ENCODE measurements at regions not wholly inside any gene's neighbourhood (a gene's known extent, or its start where the extent isn't known, plus 50 kb on each side); places are given as distances from the start of the nearest gene placed in this dataset.
A peak's percentile ranks its signal among the peaks of the same experiment; 100 is the strongest.

DNA sequence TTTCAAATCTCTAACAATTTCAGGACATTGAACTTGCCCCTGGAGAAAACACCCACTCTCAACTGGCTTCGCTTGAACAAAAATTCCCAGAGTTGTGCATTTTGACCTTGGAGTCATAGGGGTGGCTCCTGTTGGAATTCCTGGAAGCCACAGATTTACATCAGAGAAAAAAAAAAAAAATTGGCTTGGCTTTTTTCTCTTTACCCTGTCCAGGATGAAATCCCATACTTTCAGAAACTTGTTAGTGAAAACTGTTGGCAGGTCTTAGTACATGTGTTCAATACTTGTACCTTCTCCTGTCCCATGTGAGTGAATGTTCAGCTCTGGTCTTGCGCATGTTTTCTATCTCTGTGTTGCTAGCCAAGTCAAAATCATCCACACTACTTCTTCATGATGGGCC lies 228.8 kb downstream of the TGFB2 start:
- no peak overlapping the region for H2BK12ac ChIP-seq (ENCODE audit: low read length in 2 of 2)
- WGBS = 100% methylated on average over 1 of the region's 2 CpGs
- no peak overlapping the region for H3K4me3 ChIP-seq (ENCODE audit: insufficient read depth in 1 of 2, low read depth in 1 of 2, low read length in 2 of 2)
- H3K9ac ChIP-seq (ENCODE audit: low read length) = no peak overlapping the region
- no peak overlapping the region for H3K4ac ChIP-seq (ENCODE audit: low read depth in 1 of 2, low read length in 2 of 2)
- H3K4me2 ChIP-seq (ENCODE audit: low read length, poor library complexity, severe bottlenecking) = no peak overlapping the region
- H3K36me3 ChIP-seq (ENCODE audit: control insufficient read depth in 1 of 2, insufficient read depth in 2 of 2, low read depth in 1 of 2, low read length in 2 of 2) = no peaks in the 10 kb centered on the region
- no peak overlapping the region for H4K91ac ChIP-seq (ENCODE audit: low read length)
- no peak overlapping the region for H2BK120ac ChIP-seq (ENCODE audit: low read depth, low read length)
- no peak overlapping the region for H4K8ac ChIP-seq (ENCODE audit: low read length)
- H3K23ac ChIP-seq (ENCODE audit: low read length in 2 of 2) = no peak overlapping the region
- no peaks in the 10 kb centered on the region for H3K79me1 ChIP-seq (replicated peaks; ENCODE audit: low read length, poor library complexity, severe bottlenecking)
- H3K4me1 ChIP-seq (ENCODE audit: control insufficient read depth, insufficient read depth, low read depth, low read length) = no peaks in the 10 kb centered on the region
- H3K27me3 ChIP-seq (ENCODE audit: control insufficient read depth in 1 of 2, insufficient read depth in 1 of 2, low read length in 2 of 2) = no peaks in the 10 kb centered on the region
- no peak overlapping the region for H3K27ac ChIP-seq (ENCODE audit: low read length, poor library complexity, severe bottlenecking)
- H3K14ac ChIP-seq (ENCODE audit: low read length in 2 of 2) = no peak overlapping the region
- H3K9me3 ChIP-seq (ENCODE audit: control insufficient read depth, low read length) = peaks cover 7% of the 10 kb centered on the region
- H2BK5ac ChIP-seq (ENCODE audit: low read depth, low read length, poor library complexity, severe bottlenecking) = no peak overlapping the region
- H2AFZ ChIP-seq (ENCODE audit: low read depth, low read length) = no peak overlapping the region
- no peak overlapping the region for H3K18ac ChIP-seq (ENCODE audit: low read depth in 1 of 2, low read length in 2 of 2)
- H2AK5ac ChIP-seq (ENCODE audit: low read length, severe bottlenecking) = no peak overlapping the region
- no peak overlapping the region for H2BK15ac ChIP-seq (ENCODE audit: low read depth, poor library complexity, severe bottlenecking)
- DNase-seq = peak; percentile 57

DNA sequence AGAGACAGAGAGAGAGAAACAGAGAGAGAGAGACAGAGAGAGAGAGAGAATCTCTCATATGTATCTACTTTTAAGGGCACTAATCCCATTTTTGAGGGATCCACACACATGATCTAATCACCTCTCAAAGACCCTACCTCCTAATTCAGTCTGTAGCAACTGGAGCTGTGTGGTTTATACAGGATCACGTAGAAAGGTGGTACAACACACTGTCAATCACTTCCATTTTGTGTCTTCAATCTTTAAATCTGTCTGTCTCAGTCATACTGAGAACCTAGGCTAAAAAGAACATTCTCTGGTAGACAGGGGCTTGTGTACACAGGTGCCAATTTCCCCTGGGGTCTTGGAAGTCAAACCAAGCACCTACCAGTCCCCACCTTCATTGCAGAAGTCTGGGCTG lies 229.9 kb downstream of the TGFB2 start:
- Histone ChIP-seq H4K8ac (ENCODE audit: low read length) (no peak overlapping the region), H3K23ac (ENCODE audit: low read length in 2 of 2) (no peak overlapping the region), H3K9ac (ENCODE audit: low read length) (no peak overlapping the region), H3K18ac (ENCODE audit: low read depth in 1 of 2, low read length in 2 of 2) (no peak overlapping the region), H2AK5ac (ENCODE audit: low read length, severe bottlenecking) (no peak overlapping the region), H4K91ac (ENCODE audit: low read length) (no peak overlapping the region), H3K27me3 (ENCODE audit: control insufficient read depth in 1 of 2, insufficient read depth in 1 of 2, low read length in 2 of 2) (no peaks in the 10 kb centered on the region), H2BK15ac (ENCODE audit: low read depth, poor library complexity, severe bottlenecking) (no peak overlapping the region), H2BK5ac (ENCODE audit: low read depth, low read length, poor library complexity, severe bottlenecking) (no peak overlapping the region), H2BK120ac (ENCODE audit: low read depth, low read length) (no peak overlapping the region), H3K79me1 (replicated peaks; ENCODE audit: low read length, poor library complexity, severe bottlenecking) (no peaks in the 10 kb centered on the region), H3K4me1 (ENCODE audit: control insufficient read depth, insufficient read depth, low read depth, low read length) (no peaks in the 10 kb centered on the region), H3K36me3 (ENCODE audit: control insufficient read depth in 1 of 2, insufficient read depth in 2 of 2, low read depth in 1 of 2, low read length in 2 of 2) (no peaks in the 10 kb centered on the region), H3K9me3 (ENCODE audit: control insufficient read depth, low read length) (peaks cover 7% of the 10 kb centered on the region), H2AFZ (ENCODE audit: low read depth, low read length) (no peak overlapping the region), H3K4me3 (ENCODE audit: insufficient read depth in 1 of 2, low read depth in 1 of 2, low read length in 2 of 2) (no peak overlapping the region), H3K27ac (ENCODE audit: low read length, poor library complexity, severe bottlenecking) (no peak overlapping the region), H2BK12ac (ENCODE audit: low read length in 2 of 2) (no peak overlapping the region), H3K4ac (ENCODE audit: low read depth in 1 of 2, low read length in 2 of 2) (no peak overlapping the region), H3K14ac (ENCODE audit: low read length in 2 of 2) (no peak overlapping the region), H3K4me2 (ENCODE audit: low read length, poor library complexity, severe bottlenecking) (no peak overlapping the region)
- no peak for DNase-seq
- 100% methylated on average over 1 of the region's 1 CpG for WGBS

DNA sequence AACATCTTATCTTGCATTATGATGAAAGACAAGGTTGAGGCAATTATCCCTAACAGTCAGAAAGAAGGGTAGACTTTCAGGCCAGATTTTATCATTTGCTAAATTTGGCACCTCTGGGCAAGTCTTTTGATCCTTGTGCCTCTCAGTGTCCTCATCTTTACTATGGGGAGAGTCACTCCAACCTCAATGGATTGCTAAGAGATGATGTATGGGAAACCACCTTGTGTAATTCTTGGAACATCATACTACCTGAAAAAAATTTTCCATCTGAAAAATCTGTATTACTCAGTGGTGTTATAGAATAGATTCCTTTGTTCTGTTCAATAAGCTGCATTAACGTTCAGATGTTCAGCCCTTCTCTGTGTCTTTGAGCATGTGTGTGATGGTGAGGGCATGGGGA lies 230.7 kb downstream of the TGFB2 start:
- H3K27me3 ChIP-seq (ENCODE audit: control insufficient read depth in 1 of 2, insufficient read depth in 1 of 2, low read length in 2 of 2) = no peaks in the 10 kb centered on the region
- H2AK5ac ChIP-seq (ENCODE audit: low read length, severe bottlenecking) = no peak overlapping the region
- H2BK15ac ChIP-seq (ENCODE audit: low read depth, poor library complexity, severe bottlenecking) = no peak overlapping the region
- no peaks in the 10 kb centered on the region for H3K4me1 ChIP-seq (ENCODE audit: control insufficient read depth, insufficient read depth, low read depth, low read length)
- no peak overlapping the region for H2AFZ ChIP-seq (ENCODE audit: low read depth, low read length)
- H3K4ac ChIP-seq (ENCODE audit: low read depth in 1 of 2, low read length in 2 of 2) = no peak overlapping the region
- no peak overlapping the region for H3K14ac ChIP-seq (ENCODE audit: low read length in 2 of 2)
- no peak overlapping the region for H3K4me3 ChIP-seq (ENCODE audit: insufficient read depth in 1 of 2, low read depth in 1 of 2, low read length in 2 of 2)
- peaks cover 7% of the 10 kb centered on the region for H3K9me3 ChIP-seq (ENCODE audit: control insufficient read depth, low read length)
- no peak overlapping the region for H3K4me2 ChIP-seq (ENCODE audit: low read length, poor library complexity, severe bottlenecking)
- no peak overlapping the region for H2BK12ac ChIP-seq (ENCODE audit: low read length in 2 of 2)
- no peaks in the 10 kb centered on the region for H3K79me1 ChIP-seq (replicated peaks; ENCODE audit: low read length, poor library complexity, severe bottlenecking)
- H4K8ac ChIP-seq (ENCODE audit: low read length) = no peak overlapping the region
- no peak overlapping the region for H3K9ac ChIP-seq (ENCODE audit: low read length)
- H3K18ac ChIP-seq (ENCODE audit: low read depth in 1 of 2, low read length in 2 of 2) = no peak overlapping the region
- no peak overlapping the region for H2BK5ac ChIP-seq (ENCODE audit: low read depth, low read length, poor library complexity, severe bottlenecking)
- 100% methylated on average over 1 of the region's 1 CpG for WGBS
- H4K91ac ChIP-seq (ENCODE audit: low read length) = no peak overlapping the region
- H3K36me3 ChIP-seq (ENCODE audit: control insufficient read depth in 1 of 2, insufficient read depth in 2 of 2, low read depth in 1 of 2, low read length in 2 of 2) = no peaks in the 10 kb centered on the region
- DNase-seq = no peak
- H3K27ac ChIP-seq (ENCODE audit: low read length, poor library complexity, severe bottlenecking) = no peak overlapping the region
- H2BK120ac ChIP-seq (ENCODE audit: low read depth, low read length) = no peak overlapping the region
- H3K23ac ChIP-seq (ENCODE audit: low read length in 2 of 2) = no peak overlapping the region

DNA sequence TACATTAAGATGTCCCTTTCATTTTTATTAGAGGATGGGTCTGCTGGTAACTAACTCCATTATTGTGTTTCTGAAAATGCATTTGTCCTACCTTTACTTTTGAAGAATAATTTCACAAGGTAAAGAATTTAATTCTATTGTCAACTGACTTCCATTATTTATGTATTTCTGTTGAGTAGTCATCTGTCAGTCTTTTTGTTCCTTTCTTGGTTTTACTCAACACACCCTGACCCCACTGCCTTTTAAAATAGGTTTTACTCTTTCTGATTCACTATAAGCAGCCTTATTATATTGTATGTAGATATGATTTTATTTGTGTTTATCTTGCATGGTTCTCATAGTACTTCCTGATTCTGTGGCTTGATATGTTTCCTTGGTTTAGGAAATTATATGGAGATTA lies 237.5 kb downstream of the TGFB2 start:
- no peaks in the 10 kb centered on the region for H3K27me3 ChIP-seq (ENCODE audit: control insufficient read depth in 1 of 2, insufficient read depth in 1 of 2, low read length in 2 of 2)

More for the DNA sequence above, 237.5 kb downstream of the TGFB2 start:
- no peak overlapping the region for H3K4ac ChIP-seq (ENCODE audit: low read depth in 1 of 2, low read length in 2 of 2)
- H2AK5ac ChIP-seq (ENCODE audit: low read length, severe bottlenecking) = no peak overlapping the region
- H3K4me3 ChIP-seq (ENCODE audit: insufficient read depth in 1 of 2, low read depth in 1 of 2, low read length in 2 of 2) = no peak overlapping the region
- H2BK5ac ChIP-seq (ENCODE audit: low read depth, low read length, poor library complexity, severe bottlenecking) = no peak overlapping the region
- H3K4me2 ChIP-seq (ENCODE audit: low read length, poor library complexity, severe bottlenecking) = no peak overlapping the region
- no peak for DNase-seq
- H3K23ac ChIP-seq (ENCODE audit: low read length in 2 of 2) = no peak overlapping the region
- no peak overlapping the region for H3K27ac ChIP-seq (ENCODE audit: low read length, poor library complexity, severe bottlenecking)
- H3K9me3 ChIP-seq (ENCODE audit: control insufficient read depth, low read length) = peaks cover 27% of the 10 kb centered on the region
- no peak overlapping the region for H2AFZ ChIP-seq (ENCODE audit: low read depth, low read length)
- no peak overlapping the region for H4K91ac ChIP-seq (ENCODE audit: low read length)
- no peak overlapping the region for H3K14ac ChIP-seq (ENCODE audit: low read length in 2 of 2)
- H3K79me1 ChIP-seq (replicated peaks; ENCODE audit: low read length, poor library complexity, severe bottlenecking) = no peaks in the 10 kb centered on the region
- peaks cover 4% of the 10 kb centered on the region for H3K4me1 ChIP-seq (ENCODE audit: control insufficient read depth, insufficient read depth, low read depth, low read length)
- H3K18ac ChIP-seq (ENCODE audit: low read depth in 1 of 2, low read length in 2 of 2) = no peak overlapping the region
- no peaks in the 10 kb centered on the region for H3K36me3 ChIP-seq (ENCODE audit: control insufficient read depth in 1 of 2, insufficient read depth in 2 of 2, low read depth in 1 of 2, low read length in 2 of 2)
- H2BK15ac ChIP-seq (ENCODE audit: low read depth, poor library complexity, severe bottlenecking) = no peak overlapping the region
- no peak overlapping the region for H3K9ac ChIP-seq (ENCODE audit: low read length)
- H4K8ac ChIP-seq (ENCODE audit: low read length) = no peak overlapping the region
- no peak overlapping the region for H2BK120ac ChIP-seq (ENCODE audit: low read depth, low read length)
- no peak overlapping the region for H2BK12ac ChIP-seq (ENCODE audit: low read length in 2 of 2)

Data from mesenchymal stem cell (in vitro differentiated cells and primary cell).